Stimulated activated memory B cell treated with anti-CD40 and anti-IgM and Interleukin-4, amounts not matched to agents 10 μg/mL and 1 μg/mL and 100 μg/mL, for 72 hours (primary cell): ENCODE measurements at regions not wholly inside any gene's neighbourhood (a gene's known extent, or its start where the extent isn't known, plus 50 kb on each side); places are given as distances from the start of the nearest gene placed in this dataset.

ENCODE experiments used
- ATAC-seq: fragments of 150-1000 bp; cut with Tn5 transposase; 2 replicates; pipeline ENCODE4 v1.10.0; 2021
- H3K27ac Mint-ChIP-seq: one replicate; pipeline ENCODE4 v1.8.0; 2022; ENCODE audit warnings: mild to moderate bottlenecking, mixed read lengths
- H3K27me3 Mint-ChIP-seq: one replicate; pipeline ENCODE4 v1.8.0; 2022; ENCODE audit warnings: mixed read lengths
- H3K36me3 Mint-ChIP-seq: one replicate; pipeline ENCODE4 v1.8.0; 2022; ENCODE audit warnings: mixed read lengths
- H3K4me1 Mint-ChIP-seq: one replicate; pipeline ENCODE4 v1.8.0; 2022; ENCODE audit warnings: mixed read lengths
- H3K4me3 Mint-ChIP-seq: one replicate; pipeline ENCODE4 v1.8.0; 2022; ENCODE audit warnings: mild to moderate bottlenecking, moderate library complexity, mixed read lengths
- H3K9me3 Mint-ChIP-seq: one replicate; pipeline ENCODE4 v1.8.0; 2022; ENCODE audit warnings: mixed read lengths

DNA sequence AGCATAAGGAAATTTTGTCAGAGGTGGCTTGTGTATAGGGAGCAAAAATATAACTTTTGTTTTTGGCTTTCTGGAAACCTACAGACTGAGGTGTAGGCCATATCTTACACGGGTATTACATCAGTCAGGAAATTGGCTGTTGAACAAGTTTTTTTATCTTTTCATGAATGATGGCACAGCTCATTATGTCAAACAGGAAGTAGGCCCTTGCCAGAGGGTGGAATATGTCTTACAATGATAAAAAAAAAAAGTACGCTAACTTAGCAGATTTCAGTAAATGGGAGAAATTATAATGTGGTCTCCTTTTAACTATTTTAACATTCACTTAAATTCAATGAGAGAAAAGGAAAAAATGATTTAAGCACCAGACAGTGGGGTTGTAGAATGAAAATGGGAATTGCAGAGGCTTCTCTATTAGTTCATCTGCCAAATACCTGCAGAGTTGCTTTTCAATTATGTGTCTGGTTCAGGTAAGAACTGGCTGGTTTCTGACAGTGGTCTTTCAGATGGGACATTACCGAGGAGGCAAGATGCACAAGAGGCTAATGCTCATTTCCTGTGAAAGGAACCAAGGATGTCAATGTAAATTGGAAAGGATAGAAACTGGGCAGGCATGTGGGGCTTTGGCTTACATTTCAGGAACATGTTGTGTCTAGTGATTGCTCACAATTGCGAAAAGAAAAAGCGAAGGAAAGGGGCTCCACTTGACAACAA is 169.9 kb downstream of the NNT start:
- H3K36me3 Mint-ChIP-seq = no peaks in the 10 kb centered on the region
- H3K27me3 Mint-ChIP-seq = peaks cover 5% of the 10 kb centered on the region
- H3K27ac Mint-ChIP-seq = no peak overlapping the region
- ATAC-seq = no peak
- H3K9me3 Mint-ChIP-seq = peaks cover 2% of the 10 kb centered on the region
- no peaks in the 10 kb centered on the region for H3K4me1 Mint-ChIP-seq
- no peak overlapping the region for H3K4me3 Mint-ChIP-seq

DNA sequence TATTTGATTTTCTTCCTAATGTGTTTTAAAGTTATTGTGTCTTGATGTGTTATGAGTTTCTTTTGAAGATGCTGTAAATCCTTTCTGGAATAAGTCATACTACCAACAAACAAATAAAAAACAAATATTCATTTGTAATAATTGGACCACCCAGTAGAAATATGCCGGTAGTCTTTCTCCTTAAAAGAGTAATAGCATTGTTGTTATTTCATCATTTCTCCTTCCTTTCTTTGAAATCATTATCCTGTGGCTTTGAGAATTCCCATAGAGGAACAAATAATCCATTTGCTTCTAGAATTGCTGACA is 169.4 kb downstream of the NNT start:
- H3K36me3 Mint-ChIP-seq = no peaks in the 10 kb centered on the region
- no peak overlapping the region for H3K27ac Mint-ChIP-seq
- no peaks in the 10 kb centered on the region for H3K9me3 Mint-ChIP-seq
- no peak overlapping the region for H3K4me3 Mint-ChIP-seq
- H3K27me3 Mint-ChIP-seq = peaks cover 10% of the 10 kb centered on the region
- no peaks in the 10 kb centered on the region for H3K4me1 Mint-ChIP-seq
- ATAC-seq = no peak

- Mint-ChIP-seq H3K4me1 (no peaks in the 10 kb centered on the region), H3K27ac (no peak overlapping the region), H3K9me3 (no peaks in the 10 kb centered on the region), H3K36me3 (no peaks in the 10 kb centered on the region), H3K27me3 (peaks cover 10% of the 10 kb centered on the region), H3K4me3 (no peak overlapping the region)
- no peak for ATAC-seq
Observed at GRCh38 chr5:43771611-43772031, 168.6 kb downstream of the NNT start.

DNA sequence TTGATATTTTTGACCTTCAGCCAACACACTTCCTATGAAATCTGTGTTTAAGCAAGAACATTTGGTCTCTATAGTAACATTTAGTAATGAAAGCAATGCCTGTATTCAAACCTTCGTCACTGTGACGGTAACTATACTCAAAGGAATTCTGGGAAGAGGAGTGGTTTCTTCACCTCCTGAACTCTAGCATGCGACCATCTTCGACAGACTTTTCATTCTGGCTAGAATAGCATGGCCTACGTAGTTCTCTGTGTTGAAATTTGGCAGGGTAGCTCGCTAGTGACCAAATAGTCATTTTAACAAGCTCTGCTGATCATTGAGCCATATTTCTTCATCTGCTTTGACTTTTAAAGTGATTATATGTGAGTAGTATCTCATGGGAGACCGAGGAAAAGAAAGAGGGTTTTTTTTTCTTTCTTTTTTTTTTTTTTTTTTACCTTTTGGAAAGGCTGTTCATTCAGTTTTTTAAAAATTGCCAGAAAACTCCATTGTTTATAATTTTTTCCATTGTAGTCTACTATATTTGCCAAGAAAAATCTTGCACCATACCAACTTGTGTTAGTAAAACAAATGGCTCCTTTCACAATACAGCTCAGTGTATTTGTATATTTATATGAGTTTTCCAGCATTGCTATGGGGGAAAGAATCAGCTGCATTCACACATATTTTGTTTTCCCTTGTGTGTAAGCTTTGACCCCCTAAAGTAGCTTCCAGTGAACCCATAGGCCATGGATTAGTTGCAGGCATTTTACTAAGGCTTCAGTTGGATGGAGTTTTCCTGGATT is 166.8 kb downstream of the NNT start:
- no peak overlapping the region for H3K27ac Mint-ChIP-seq
- no peak for ATAC-seq
- no peak overlapping the region for H3K4me3 Mint-ChIP-seq
- peaks cover 10% of the 10 kb centered on the region for H3K27me3 Mint-ChIP-seq
- no peaks in the 10 kb centered on the region for H3K9me3 Mint-ChIP-seq
- no peaks in the 10 kb centered on the region for H3K4me1 Mint-ChIP-seq
- H3K36me3 Mint-ChIP-seq = no peaks in the 10 kb centered on the region
